C4-2B (cell line): ENCODE measurements at regions not wholly inside any gene's neighbourhood (a gene's known extent, or its start where the extent isn't known, plus 50 kb on each side); places are given as distances from the start of the nearest gene placed in this dataset.

ENCODE experiments used
- ZFX ChIP-seq: fragments of 450-650 bp; IDR thresholded peaks from 2 replicates; pipeline ENCODE4 v1.6.1; 2017
- TF ChIP-seq, protein P1 (sequence below): fragments of 450-650 bp; conservative IDR thresholded peaks from 2 replicates; pipeline ENCODE4 v1.5.1; 2017; ENCODE audit warnings: mild to moderate bottlenecking

DNA sequence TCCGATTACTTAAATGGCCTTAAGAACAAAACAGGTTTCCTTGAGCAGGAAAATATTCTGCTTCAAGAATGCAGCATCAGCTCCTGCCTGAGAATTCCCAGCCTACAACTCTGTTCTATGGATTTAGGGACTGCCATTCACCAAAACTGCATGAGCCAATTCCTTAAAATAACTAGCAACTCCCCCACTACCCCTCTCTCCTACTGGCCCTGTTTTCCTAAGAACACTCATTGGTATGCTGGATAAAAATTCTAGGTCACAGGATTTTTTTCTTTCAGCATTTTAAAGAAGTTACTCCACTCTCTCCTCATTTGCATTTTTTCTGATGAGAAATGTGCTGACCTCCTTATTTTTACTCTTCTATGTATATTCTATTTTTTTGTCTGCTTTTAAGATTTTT, 347.1 kb downstream of the IDS start:
- no peak for TF ChIP-seq ZFX
- TF ChIP-seq, protein P1, sequence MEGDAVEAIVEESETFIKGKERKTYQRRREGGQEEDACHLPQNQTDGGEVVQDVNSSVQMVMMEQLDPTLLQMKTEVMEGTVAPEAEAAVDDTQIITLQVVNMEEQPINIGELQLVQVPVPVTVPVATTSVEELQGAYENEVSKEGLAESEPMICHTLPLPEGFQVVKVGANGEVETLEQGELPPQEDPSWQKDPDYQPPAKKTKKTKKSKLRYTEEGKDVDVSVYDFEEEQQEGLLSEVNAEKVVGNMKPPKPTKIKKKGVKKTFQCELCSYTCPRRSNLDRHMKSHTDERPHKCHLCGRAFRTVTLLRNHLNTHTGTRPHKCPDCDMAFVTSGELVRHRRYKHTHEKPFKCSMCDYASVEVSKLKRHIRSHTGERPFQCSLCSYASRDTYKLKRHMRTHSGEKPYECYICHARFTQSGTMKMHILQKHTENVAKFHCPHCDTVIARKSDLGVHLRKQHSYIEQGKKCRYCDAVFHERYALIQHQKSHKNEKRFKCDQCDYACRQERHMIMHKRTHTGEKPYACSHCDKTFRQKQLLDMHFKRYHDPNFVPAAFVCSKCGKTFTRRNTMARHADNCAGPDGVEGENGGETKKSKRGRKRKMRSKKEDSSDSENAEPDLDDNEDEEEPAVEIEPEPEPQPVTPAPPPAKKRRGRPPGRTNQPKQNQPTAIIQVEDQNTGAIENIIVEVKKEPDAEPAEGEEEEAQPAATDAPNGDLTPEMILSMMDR = no peak
